GM19397 (cell line): ENCODE measurements at regions not wholly inside any gene's neighbourhood (a gene's known extent, or its start where the extent isn't known, plus 50 kb on each side); places are given as distances from the start of the nearest gene placed in this dataset.

Experiments
- ATAC-seq: cut with Tn5 transposase; IDR thresholded peaks from one replicate; pipeline ENCODE4 v1.9.1; 2021; ENCODE audit warnings: mild to moderate bottlenecking, moderate library complexity; ENCODE audit not compliant: unreplicated experiment

- no peak for ATAC-seq
These were observed 394.6 kb downstream of the GABRB3 start for GRCh38 chr15:26378304-26378703.

GRCh38 chr15:26376243-26376642, 396.6 kb downstream of the GABRB3 start:
- ATAC-seq: no peak

- ATAC-seq: no peak
These were observed 398.1 kb downstream of the GABRB3 start for GRCh38 chr15:26374806-26375205.

- no peak for ATAC-seq
These were observed 400.2 kb downstream of the GABRB3 start for GRCh38 chr15:26372706-26373105.

- no peak for ATAC-seq
These were observed 407.8 kb downstream of the GABRB3 start for GRCh38 chr15:26365077-26365476.

GRCh38 chr15:26359855-26360254, 413.0 kb downstream of the GABRB3 start:
- no peak for ATAC-seq

GRCh38 chr15:26358708-26359107, 414.2 kb downstream of the GABRB3 start:
- ATAC-seq: no peak

GRCh38 chr15:26357653-26358052, 415.2 kb downstream of the GABRB3 start:
- ATAC-seq: no peak

GRCh38 chr15:26355472-26356074, 417.3 kb downstream of the GABRB3 start:
- ATAC-seq: no peak

GRCh38 chr15:26352909-26353308, 420.0 kb downstream of the GABRB3 start:
- ATAC-seq: no peak

GRCh38 chr15:26352406-26352805, 420.5 kb downstream of the GABRB3 start:
- ATAC-seq: no peak

GRCh38 chr15:26325495-26325894, 447.4 kb downstream of the GABRB3 start:
- no peak for ATAC-seq

GRCh38 chr15:26323566-26323965, 449.3 kb downstream of the GABRB3 start:
- no peak for ATAC-seq

GRCh38 chr15:26318689-26319088, 454.2 kb downstream of the GABRB3 start:
- ATAC-seq: no peak

GRCh38 chr15:26314577-26314976, 451.4 kb upstream of the ATP10A start:
- no peak for ATAC-seq

GRCh38 chr15:26311710-26312236, 448.6 kb upstream of the ATP10A start:
- ATAC-seq: no peak

- ATAC-seq: no peak
These were observed 435.6 kb upstream of the ATP10A start for GRCh38 chr15:26298659-26299170.

- no peak for ATAC-seq
These were observed 435.0 kb upstream of the ATP10A start for GRCh38 chr15:26298010-26298658.

- no peak for ATAC-seq
These were observed 432.4 kb upstream of the ATP10A start for GRCh38 chr15:26295336-26296085.

GRCh38 chr15:26294059-26294689, 431.0 kb upstream of the ATP10A start:
- no peak for ATAC-seq

GRCh38 chr15:26287381-26287780, 424.3 kb upstream of the ATP10A start:
- ATAC-seq: no peak
